ENCODE measurements at regions not wholly inside any gene's neighbourhood (a gene's known extent, or its start where the extent isn't known, plus 50 kb on each side); places are given as distances from the start of the nearest gene placed in this dataset.

DNA sequence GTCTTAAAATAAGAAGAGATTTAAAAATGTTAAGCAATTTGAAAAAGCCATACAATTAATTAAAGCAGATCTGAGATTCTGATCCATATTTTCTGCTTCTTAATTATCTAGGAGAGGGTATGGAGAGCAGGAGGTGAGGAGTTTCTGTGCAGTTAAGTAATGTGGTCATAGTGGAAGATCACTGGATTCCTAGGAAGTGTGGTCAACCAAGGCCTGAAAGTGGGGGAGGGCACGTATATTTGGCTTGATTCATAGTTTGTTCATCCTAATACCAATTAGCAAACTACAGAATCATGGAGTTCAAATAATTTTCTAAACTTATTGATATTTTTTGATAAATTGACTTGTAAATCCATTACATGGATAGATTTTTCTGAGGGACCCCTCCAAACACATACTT is 768.3 kb downstream of the RAPGEF2 start:
- BruUV-seq (replicated peaks), result no TSS peak
- Histone ChIP-seq H4K20me1 (ENCODE audit: control insufficient read depth, insufficient read depth) (no peaks in the 10 kb centered on the region), H3K9ac (ENCODE audit: control insufficient read depth, insufficient read depth, low read length) (no peak overlapping the region), H3K4me2 (ENCODE audit: control insufficient read depth, insufficient read depth) (no peak overlapping the region), H3K79me2 (ENCODE audit: control insufficient read depth, insufficient read depth, low read length) (no peaks in the 10 kb centered on the region), H3K27me3 (replicated peaks in 1 of 2; ENCODE audit: control insufficient read depth in 2 of 2, insufficient read depth in 2 of 2, low read length in 1 of 2) (no peaks in the 10 kb centered on the region), H3K36me3 (ENCODE audit: control insufficient read depth in 2 of 2, insufficient read depth in 2 of 2, low read length in 1 of 2) (no peaks in the 10 kb centered on the region), H3K9me3 (replicated peaks; ENCODE audit: control insufficient read depth, insufficient read depth, low read length) (no peaks in the 10 kb centered on the region), H3K27ac (ENCODE audit: control insufficient read depth, insufficient read depth) (no peak overlapping the region), H3K4me1 (ENCODE audit: control insufficient read depth, insufficient read depth, low read length) (no peaks in the 10 kb centered on the region), H3K4me3 (no peak overlapping the region), H2AFZ (ENCODE audit: control insufficient read depth, low read depth, low read length) (no peak overlapping the region)
- in situ Hi-C loops (cut with MboI), result no loop called here
- ChIA-PET RAD21 (ENCODE audit: unreplicated experiment) (no interaction called here), CTCF (no interaction called here), POLR2A (no interaction called here), SMC1A (ENCODE audit: uncharacterized antibody, unreplicated experiment) (no interaction called here)
- ATAC-seq (no peak), FAIRE-seq (no peak), DNase-seq (ENCODE audit: low read depth, low spot score) (no peak)
- TF ChIP-seq CHD4 (IDR thresholded peaks at IDR 0.05), result no peak
- no peak for TF ChIP-seq RFX5 (IDR thresholded peaks at IDR 0.05; ENCODE audit: low read depth, low read length)
- TF ChIP-seq WRNIP1 (IDR thresholded peaks at IDR 0.05; ENCODE audit: borderline replicate concordance, low read depth, low read length), result no peak
- TF ChIP-seq CHD2 (IDR thresholded peaks at IDR 0.05; ENCODE audit: borderline replicate concordance, low read depth, low read length), result no peak
- no peak for TF ChIP-seq POLR2AphosphoS2 (IDR thresholded peaks at IDR 0.05; ENCODE audit: low read depth, low read length)
- TF ChIP-seq, protein P1, sequence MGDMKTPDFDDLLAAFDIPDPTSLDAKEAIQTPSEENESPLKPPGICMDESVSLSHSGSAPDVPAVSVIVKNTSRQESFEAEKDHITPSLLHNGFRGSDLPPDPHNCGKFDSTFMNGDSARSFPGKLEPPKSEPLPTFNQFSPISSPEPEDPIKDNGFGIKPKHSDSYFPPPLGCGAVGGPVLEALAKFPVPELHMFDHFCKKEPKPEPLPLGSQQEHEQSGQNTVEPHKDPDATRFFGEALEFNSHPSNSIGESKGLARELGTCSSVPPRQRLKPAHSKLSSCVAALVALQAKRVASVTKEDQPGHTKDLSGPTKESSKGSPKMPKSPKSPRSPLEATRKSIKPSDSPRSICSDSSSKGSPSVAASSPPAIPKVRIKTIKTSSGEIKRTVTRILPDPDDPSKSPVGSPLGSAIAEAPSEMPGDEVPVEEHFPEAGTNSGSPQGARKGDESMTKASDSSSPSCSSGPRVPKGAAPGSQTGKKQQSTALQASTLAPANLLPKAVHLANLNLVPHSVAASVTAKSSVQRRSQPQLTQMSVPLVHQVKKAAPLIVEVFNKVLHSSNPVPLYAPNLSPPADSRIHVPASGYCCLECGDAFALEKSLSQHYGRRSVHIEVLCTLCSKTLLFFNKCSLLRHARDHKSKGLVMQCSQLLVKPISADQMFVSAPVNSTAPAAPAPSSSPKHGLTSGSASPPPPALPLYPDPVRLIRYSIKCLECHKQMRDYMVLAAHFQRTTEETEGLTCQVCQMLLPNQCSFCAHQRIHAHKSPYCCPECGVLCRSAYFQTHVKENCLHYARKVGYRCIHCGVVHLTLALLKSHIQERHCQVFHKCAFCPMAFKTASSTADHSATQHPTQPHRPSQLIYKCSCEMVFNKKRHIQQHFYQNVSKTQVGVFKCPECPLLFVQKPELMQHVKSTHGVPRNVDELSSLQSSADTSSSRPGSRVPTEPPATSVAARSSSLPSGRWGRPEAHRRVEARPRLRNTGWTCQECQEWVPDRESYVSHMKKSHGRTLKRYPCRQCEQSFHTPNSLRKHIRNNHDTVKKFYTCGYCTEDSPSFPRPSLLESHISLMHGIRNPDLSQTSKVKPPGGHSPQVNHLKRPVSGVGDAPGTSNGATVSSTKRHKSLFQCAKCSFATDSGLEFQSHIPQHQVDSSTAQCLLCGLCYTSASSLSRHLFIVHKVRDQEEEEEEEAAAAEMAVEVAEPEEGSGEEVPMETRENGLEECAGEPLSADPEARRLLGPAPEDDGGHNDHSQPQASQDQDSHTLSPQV (IDR thresholded peaks at IDR 0.05), result no peak
- TF ChIP-seq SREBF2 (IDR thresholded peaks at IDR 0.05; ENCODE audit: low read length), result no peak
- TF ChIP-seq YY1 (IDR thresholded peaks at IDR 0.05; ENCODE audit: low read depth, low read length), result no peak
- TF ChIP-seq CHD1 (IDR thresholded peaks at IDR 0.05; ENCODE audit: low read depth, low read length), result no peak
- no peak for TF ChIP-seq MTA2 (IDR thresholded peaks at IDR 0.05; ENCODE audit: low read depth)
- 0% methylated on average over 1 of the region's 1 CpG for WGBS (ENCODE audit: insufficient coverage, insufficient replicate concordance, low lambda C conversion rate, missing lambda C conversion rate)
- intact Hi-C loops (cut with micrococcal nuclease; ENCODE audit: unreplicated experiment), result no loop called here
